ENCODE measurements at regions not wholly inside any gene's neighbourhood (a gene's known extent, or its start where the extent isn't known, plus 50 kb on each side); places are given as distances from the start of the nearest gene placed in this dataset.

- no peak overlapping the region for H3K4me2 ChIP-seq
- no peak overlapping the region for H3K4me3 ChIP-seq
- ATAC-seq (no peak), DNase-seq (ENCODE audit: low read depth in 1 of 2, low spot score in 1 of 2) (no peak), FAIRE-seq (no peak)
- TF ChIP-seq SMC3 (IDR thresholded peaks at IDR 0.05) (no peak), RARB (CRISPR knock-in tag; IDR thresholded peaks at IDR 0.05) (no peak), POLR2A (IDR thresholded peaks at IDR 0.05; ENCODE audit: low read length) (no peak), KDM1A (IDR thresholded peaks at IDR 0.05; ENCODE audit: low read depth) (no peak), JUNB (IDR thresholded peaks at IDR 0.05) (no peak), HOXB5 (CRISPR knock-in tag; IDR thresholded peaks at IDR 0.05) (no peak), ZC3H11A (IDR thresholded peaks at IDR 0.05) (no peak)
- TF ChIP-seq, protein P1, sequence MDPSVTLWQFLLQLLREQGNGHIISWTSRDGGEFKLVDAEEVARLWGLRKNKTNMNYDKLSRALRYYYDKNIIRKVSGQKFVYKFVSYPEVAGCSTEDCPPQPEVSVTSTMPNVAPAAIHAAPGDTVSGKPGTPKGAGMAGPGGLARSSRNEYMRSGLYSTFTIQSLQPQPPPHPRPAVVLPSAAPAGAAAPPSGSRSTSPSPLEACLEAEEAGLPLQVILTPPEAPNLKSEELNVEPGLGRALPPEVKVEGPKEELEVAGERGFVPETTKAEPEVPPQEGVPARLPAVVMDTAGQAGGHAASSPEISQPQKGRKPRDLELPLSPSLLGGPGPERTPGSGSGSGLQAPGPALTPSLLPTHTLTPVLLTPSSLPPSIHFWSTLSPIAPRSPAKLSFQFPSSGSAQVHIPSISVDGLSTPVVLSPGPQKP (IDR thresholded peaks at IDR 0.05; ENCODE audit: low read depth, low read length) = no peak
- POLR2A ChIA-PET = no interaction called here
- H3K4me1 ChIP-seq = no peaks in the 10 kb centered on the region
- WGBS (ENCODE audit: missing lambda C conversion rate) = 13% methylated on average over 4 of the region's 4 CpGs
- CTCF ChIA-PET = no interaction called here
- no peaks in the 10 kb centered on the region for H3K9me3 ChIP-seq
- H3K27ac ChIP-seq = no peak overlapping the region
Measured at GRCh38 chr6:92848459-92848858, 570.9 kb downstream of the EPHA7 start.

DNA sequence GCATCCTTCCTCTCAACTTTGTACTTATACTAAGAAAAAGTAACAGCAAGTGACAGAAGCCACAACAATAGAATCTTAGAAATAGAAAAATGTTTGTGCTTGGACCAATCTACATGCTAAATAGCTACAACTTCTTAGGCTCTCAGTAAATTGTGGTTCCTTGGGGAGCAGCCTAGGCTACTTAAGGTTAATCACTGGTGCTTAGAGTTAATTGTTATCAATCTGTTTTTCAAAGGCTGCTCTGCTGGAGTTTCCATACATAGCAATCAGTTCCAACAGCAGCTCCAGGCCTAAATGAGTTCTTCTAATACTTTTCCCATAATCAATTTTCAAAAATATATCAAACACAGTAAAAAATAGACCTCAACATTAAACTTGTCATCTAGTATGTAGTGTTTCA, 571.4 kb downstream of the EPHA7 start:
- TF ChIP-seq MYC (IDR thresholded peaks at IDR 0.05; ENCODE audit: borderline replicate concordance, low read length) (no peak), REST (IDR thresholded peaks at IDR 0.05) (no peak), HDAC2 (IDR thresholded peaks at IDR 0.05) (no peak), RARB (CRISPR knock-in tag; IDR thresholded peaks at IDR 0.05) (no peak)
- no peak overlapping the region for H3K27ac ChIP-seq
- ChIA-PET POLR2A (no interaction called here), CTCF (no interaction called here)
- H3K9me3 ChIP-seq = no peaks in the 10 kb centered on the region
- FAIRE-seq = no peak
- H3K4me1 ChIP-seq = no peaks in the 10 kb centered on the region
- DNase-seq (ENCODE audit: low read depth in 1 of 2, low spot score in 1 of 2) = no peak
- H3K4me2 ChIP-seq = no peak overlapping the region
- no peak overlapping the region for H3K4me3 ChIP-seq
- ATAC-seq = no peak

DNA sequence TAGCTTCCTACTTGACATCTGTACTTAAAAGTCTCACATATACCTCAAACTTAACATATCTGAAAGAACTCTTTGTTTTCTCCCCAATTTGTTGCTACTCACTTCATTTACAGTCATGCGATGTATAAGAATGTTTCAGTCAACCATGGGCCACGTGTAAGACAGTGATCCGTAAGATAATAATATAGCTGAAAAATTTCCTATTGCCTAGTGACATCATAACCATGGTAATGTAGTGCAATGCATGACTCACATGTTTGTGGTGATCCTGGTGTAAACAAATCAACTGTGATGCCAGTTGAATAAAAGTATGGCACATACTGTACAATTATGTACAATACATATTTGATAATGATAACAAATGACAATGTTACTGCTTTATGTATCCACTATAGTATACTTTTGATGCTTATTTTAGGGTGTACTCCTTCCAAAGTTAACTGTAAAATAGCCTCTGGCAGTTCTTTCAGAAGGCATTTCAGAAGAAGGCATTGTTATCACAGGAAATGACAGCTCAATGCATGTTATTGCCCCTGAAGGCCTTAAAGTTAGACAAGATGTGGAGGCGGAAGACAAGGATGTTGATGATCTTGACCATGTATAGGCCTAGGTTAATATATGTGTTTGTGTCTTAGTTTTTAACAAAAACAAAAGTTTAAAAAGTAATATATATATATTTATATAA, 579.0 kb downstream of the EPHA7 start:
- TF ChIP-seq CHD4 (IDR thresholded peaks at IDR 0.05; ENCODE audit: borderline replicate concordance) (no peak), CBX2 (IDR thresholded peaks at IDR 0.05; ENCODE audit: borderline replicate concordance, low read depth) (no peak), FOSB (CRISPR knock-in tag; IDR thresholded peaks at IDR 0.05) (no peak), NR3C1 (IDR thresholded peaks at IDR 0.05) (no peak), MAX (IDR thresholded peaks at IDR 0.05) (no peak), JUNB (IDR thresholded peaks at IDR 0.05) (no peak), HEYL (CRISPR knock-in tag; IDR thresholded peaks at IDR 0.05) (no peak), CBX8 (IDR thresholded peaks at IDR 0.05) (no peak), POLR2A (IDR thresholded peaks at IDR 0.05; ENCODE audit: low read length) (no peak), FOSL2 (IDR thresholded peaks at IDR 0.05) (no peak), FOSL2 (CRISPR knock-in tag; IDR thresholded peaks at IDR 0.05) (no peak), HOXB13 (CRISPR knock-in tag; IDR thresholded peaks at IDR 0.05; ENCODE audit: low read depth) (no peak), RFX5 (IDR thresholded peaks at IDR 0.05) (no peak), TP53 (CRISPR knock-in tag; IDR thresholded peaks at IDR 0.05) (no peak), CEBPB (IDR thresholded peaks at IDR 0.05) (no peak), TFCP2L1 (CRISPR knock-in tag; IDR thresholded peaks at IDR 0.05) (no peak), RNF2 (IDR thresholded peaks at IDR 0.05; ENCODE audit: borderline replicate concordance, low read depth) (no peak), KDM1A (IDR thresholded peaks at IDR 0.05; ENCODE audit: low read depth) (no peak), FOXS1 (CRISPR knock-in tag; IDR thresholded peaks at IDR 0.05) (no peak)
- TF ChIP-seq, protein P2, sequence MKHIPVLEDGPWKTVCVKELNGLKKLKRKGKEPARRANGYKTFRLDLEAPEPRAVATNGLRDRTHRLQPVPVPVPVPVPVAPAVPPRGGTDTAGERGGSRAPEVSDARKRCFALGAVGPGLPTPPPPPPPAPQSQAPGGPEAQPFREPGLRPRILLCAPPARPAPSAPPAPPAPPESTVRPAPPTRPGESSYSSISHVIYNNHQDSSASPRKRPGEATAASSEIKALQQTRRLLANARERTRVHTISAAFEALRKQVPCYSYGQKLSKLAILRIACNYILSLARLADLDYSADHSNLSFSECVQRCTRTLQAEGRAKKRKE (CRISPR knock-in tag; IDR thresholded peaks at IDR 0.05; ENCODE audit: low read depth) = no peak
- H3K4me2 ChIP-seq = no peak overlapping the region
- H3K4me3 ChIP-seq = no peak overlapping the region
- ChIA-PET POLR2A (no interaction called here), CTCF (no interaction called here)
- no peaks in the 10 kb centered on the region for H3K9me3 ChIP-seq
- no peak for ATAC-seq
- H3K27ac ChIP-seq = no peak overlapping the region
- FAIRE-seq = no peak
- DNase-seq (ENCODE audit: low read depth in 1 of 2, low spot score in 1 of 2) = no peak
- H3K4me1 ChIP-seq = no peaks in the 10 kb centered on the region
- 47% methylated on average over 4 of the region's 4 CpGs for WGBS (ENCODE audit: missing lambda C conversion rate)
